ENCODE measurements at regions not wholly inside any gene's neighbourhood (a gene's known extent, or its start where the extent isn't known, plus 50 kb on each side); places are given as distances from the start of the nearest gene placed in this dataset.

DNA sequence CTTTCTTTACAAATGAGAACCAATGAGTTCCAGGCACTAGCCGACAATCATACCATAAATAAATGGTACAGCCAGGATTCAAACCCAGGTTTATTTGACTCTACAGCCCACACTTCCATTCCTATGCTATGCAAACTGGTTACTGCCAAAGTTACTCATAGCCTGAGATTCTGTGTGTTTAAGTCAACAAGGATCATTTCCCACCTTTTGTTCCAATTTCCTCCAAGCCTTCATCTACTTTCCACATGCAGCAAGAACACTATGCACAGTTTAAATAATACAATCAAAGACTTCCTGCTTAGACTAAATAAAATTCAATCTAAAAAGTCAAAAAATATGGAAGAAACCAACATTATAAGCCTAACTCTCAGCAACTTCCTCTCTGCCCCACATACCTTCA lies 59.2 kb upstream of the KLF12 start:
- Mint-ChIP-seq H3K4me1 (ENCODE audit: low read depth) (peaks cover 20% of the 10 kb centered on the region), H3K36me3 (no peaks in the 10 kb centered on the region), H3K4me3 (no peak overlapping the region), H3K27ac (no peak overlapping the region), H3K27me3 (no peaks in the 10 kb centered on the region), H3K9me3 (no peaks in the 10 kb centered on the region)
- DNase-seq = no peak
- ChIA-PET POLR2A (no interaction called here), CTCF (no interaction called here)
- intact Hi-C loops (cut with micrococcal nuclease) = no loop called here

DNA sequence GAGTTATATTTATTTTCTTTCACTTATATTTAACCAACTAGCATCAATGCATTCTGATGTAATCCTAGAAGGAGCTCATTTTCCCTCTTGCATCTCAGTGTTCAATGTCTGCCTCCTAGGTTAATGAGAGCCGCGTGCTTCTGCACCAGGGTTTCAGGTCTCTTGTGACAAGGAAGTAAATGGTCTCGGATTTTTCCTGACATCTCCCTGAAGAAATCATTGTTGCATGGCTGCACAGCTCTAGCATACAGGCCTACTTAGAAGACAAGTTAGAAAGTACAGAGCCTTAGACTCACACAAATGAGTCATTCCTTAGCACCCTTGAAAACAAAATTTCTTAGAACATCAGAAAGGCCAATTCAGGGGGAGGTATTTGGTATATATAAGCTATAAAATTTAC lies 57.2 kb upstream of the KLF12 start:
- Mint-ChIP-seq H3K36me3 (no peaks in the 10 kb centered on the region), H3K4me3 (no peak overlapping the region), H3K27ac (no peak overlapping the region), H3K27me3 (no peaks in the 10 kb centered on the region), H3K4me1 (ENCODE audit: low read depth) (peaks cover 20% of the 10 kb centered on the region), H3K9me3 (no peaks in the 10 kb centered on the region)
- ChIA-PET CTCF (interaction anchor here (1.0 kb wide), 1 partner anchor 96 kb away, joined by 3 read pairs; no protein-coding TSS in a partner anchor), POLR2A (interaction anchor here (0.6 kb wide), 1 partner anchor 39 kb away, joined by 3 read pairs; no protein-coding TSS in a partner anchor)
- intact Hi-C loops (cut with micrococcal nuclease) = loop anchor here (1.0 kb wide), 1 partner anchor 96 kb away; no protein-coding TSS in a partner anchor
- DNase-seq = no peak

DNA sequence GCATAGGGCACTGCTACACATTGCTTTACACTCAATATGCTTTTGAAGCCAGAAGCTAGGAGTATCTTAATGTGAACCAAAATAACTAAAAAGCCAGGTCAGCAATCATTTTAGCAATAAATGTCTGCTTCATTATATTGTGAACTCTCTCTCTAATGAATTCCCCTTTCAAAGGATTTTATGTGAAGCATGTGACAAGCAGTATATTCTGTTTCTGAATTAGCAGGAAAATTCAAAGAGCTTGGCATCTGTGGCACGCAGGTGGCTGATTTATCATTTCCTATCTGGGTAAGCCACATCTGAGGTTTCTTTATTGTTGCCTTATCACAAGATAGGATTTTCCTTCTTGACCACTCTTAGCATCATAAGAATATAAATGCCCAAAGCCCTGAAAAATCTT lies 56.8 kb upstream of the KLF12 start:
- intact Hi-C loops (cut with micrococcal nuclease) = loop anchor here (1.0 kb wide), 1 partner anchor 96 kb away; no protein-coding TSS in a partner anchor
- no peaks in the 10 kb centered on the region for H3K9me3 Mint-ChIP-seq
- peaks cover 20% of the 10 kb centered on the region for H3K4me1 Mint-ChIP-seq (ENCODE audit: low read depth)
- peak overlapping the region; percentile 6 for H3K27ac Mint-ChIP-seq
- no peaks in the 10 kb centered on the region for H3K27me3 Mint-ChIP-seq
- ChIA-PET POLR2A (no interaction called here), CTCF (interaction anchor here (1.0 to 1.1 kb wide), 2 partner anchors 96 to 369 kb away, joined by 3 read pairs; no protein-coding TSS in a partner anchor)
- no peaks in the 10 kb centered on the region for H3K36me3 Mint-ChIP-seq
- peak; percentile 35 for DNase-seq
- no peak overlapping the region for H3K4me3 Mint-ChIP-seq

DNA sequence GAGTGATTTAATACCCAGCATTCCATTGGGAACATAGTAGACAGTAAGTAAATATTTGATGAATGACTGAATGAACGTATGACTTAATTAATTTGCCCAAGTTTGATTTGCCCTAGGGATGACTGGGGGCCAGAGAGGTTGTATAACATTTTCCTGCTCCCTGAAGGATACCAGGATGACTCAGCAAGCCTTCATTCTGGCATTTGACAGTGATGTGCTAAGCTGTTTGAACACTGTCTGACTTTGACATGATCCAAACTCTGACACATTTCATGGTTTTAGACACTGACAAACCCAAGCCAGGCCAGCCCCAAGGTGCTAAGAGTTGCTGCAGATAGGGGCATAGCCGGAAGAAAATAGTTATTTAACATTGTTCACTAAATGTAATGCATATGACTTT lies 53.4 kb upstream of the KLF12 start:
- no peak for DNase-seq
- intact Hi-C loops (cut with micrococcal nuclease) = no loop called here
- Mint-ChIP-seq H3K36me3 (no peaks in the 10 kb centered on the region), H3K4me1 (ENCODE audit: low read depth) (peaks cover 12% of the 10 kb centered on the region), H3K4me3 (no peak overlapping the region), H3K27me3 (no peaks in the 10 kb centered on the region), H3K9me3 (no peaks in the 10 kb centered on the region), H3K27ac (no peak overlapping the region)
- POLR2A ChIA-PET = no interaction called here
- CTCF ChIA-PET = no interaction called here

DNA sequence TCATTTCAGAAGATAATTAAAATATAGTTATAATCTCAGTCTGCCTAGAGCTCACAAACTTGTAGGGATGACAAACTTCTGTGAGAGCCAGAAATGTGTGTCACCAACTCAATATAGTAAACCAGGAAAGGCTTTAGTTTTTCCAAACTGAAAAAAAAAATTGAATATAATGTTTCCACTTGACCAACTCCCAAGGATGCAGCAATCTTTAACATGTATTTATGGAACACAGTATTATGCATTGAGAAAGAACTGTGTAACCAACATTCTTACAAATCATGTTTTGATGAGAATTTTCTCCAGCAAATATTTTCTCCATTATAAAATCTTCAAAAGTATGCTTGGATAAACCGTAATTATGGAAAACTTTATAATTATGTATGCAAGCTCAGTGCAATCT lies 50.1 kb upstream of the KLF12 start:
- no peaks in the 10 kb centered on the region for H3K4me1 Mint-ChIP-seq (ENCODE audit: low read depth)
- CTCF ChIA-PET = no interaction called here
- intact Hi-C loops (cut with micrococcal nuclease) = no loop called here

More for the DNA sequence above, 50.1 kb upstream of the KLF12 start:
- Mint-ChIP-seq H3K9me3 (no peaks in the 10 kb centered on the region), H3K36me3 (no peaks in the 10 kb centered on the region), H3K4me3 (no peak overlapping the region), H3K27me3 (no peaks in the 10 kb centered on the region), H3K27ac (no peak overlapping the region)
- no peak for DNase-seq
- POLR2A ChIA-PET = no interaction called here
